ENCODE measurements at regions not wholly inside any gene's neighbourhood (a gene's known extent, or its start where the extent isn't known, plus 50 kb on each side); places are given as distances from the start of the nearest gene placed in this dataset.

GRCh38 chr2:221817878-221818277 is 245.8 kb upstream of the EPHA4 start:
- no peak for DNase-seq

- no peak for DNase-seq
Measured at GRCh38 chr2:221817052-221817451, 244.9 kb upstream of the EPHA4 start.

GRCh38 chr2:221816566-221816965 is 244.5 kb upstream of the EPHA4 start:
- DNase-seq = no peak

GRCh38 chr2:221810650-221811049 is 238.5 kb upstream of the EPHA4 start:
- DNase-seq = no peak

GRCh38 chr2:221810245-221810644 is 238.1 kb upstream of the EPHA4 start:
- no peak for DNase-seq

- DNase-seq = no peak
Measured at GRCh38 chr2:221808488-221808887, 236.4 kb upstream of the EPHA4 start.

- no peak for DNase-seq
Measured at GRCh38 chr2:221807706-221808105, 235.6 kb upstream of the EPHA4 start.

- DNase-seq = no peak
Measured at GRCh38 chr2:221802089-221802488, 230.0 kb upstream of the EPHA4 start.

- no peak for DNase-seq
Measured at GRCh38 chr2:221792971-221793521, 220.9 kb upstream of the EPHA4 start.

- DNase-seq = no peak
Measured at GRCh38 chr2:221791844-221792243, 219.7 kb upstream of the EPHA4 start.

GRCh38 chr2:221787561-221787960 is 215.5 kb upstream of the EPHA4 start:
- DNase-seq = peak; percentile 12

GRCh38 chr2:221786297-221786926 is 214.3 kb upstream of the EPHA4 start:
- DNase-seq = no peak

- DNase-seq = no peak
Measured at GRCh38 chr2:221780281-221780688, 208.2 kb upstream of the EPHA4 start.

GRCh38 chr2:221779614-221780067 is 207.5 kb upstream of the EPHA4 start:
- DNase-seq = no peak

GRCh38 chr2:221778025-221778424 is 205.9 kb upstream of the EPHA4 start:
- no peak for DNase-seq

- DNase-seq = no peak
Measured at GRCh38 chr2:221777119-221777518, 205.0 kb upstream of the EPHA4 start.

GRCh38 chr2:221775096-221775495 is 203.0 kb upstream of the EPHA4 start:
- DNase-seq = no peak

GRCh38 chr2:221774136-221774535 is 202.0 kb upstream of the EPHA4 start:
- DNase-seq = no peak

- no peak for DNase-seq
Measured at GRCh38 chr2:221771297-221771696, 199.2 kb upstream of the EPHA4 start.

- DNase-seq = no peak
Measured at GRCh38 chr2:221767106-221768012, 195.3 kb upstream of the EPHA4 start.

- DNase-seq = no peak
Measured at GRCh38 chr2:221762496-221762895, 190.4 kb upstream of the EPHA4 start.

- no peak for DNase-seq
Measured at GRCh38 chr2:221761260-221761659, 189.2 kb upstream of the EPHA4 start.

GRCh38 chr2:221758076-221758475 is 186.0 kb upstream of the EPHA4 start:
- DNase-seq = no peak

GRCh38 chr2:221753401-221753800 is 181.3 kb upstream of the EPHA4 start:
- no peak for DNase-seq

Data from NCI-H2029 treated with DMSO at 0.1 percent for 48 hours (cell line).